Aorta (tissue), 5 donors: ENCODE measurements at regions not wholly inside any gene's neighbourhood (a gene's known extent, or its start where the extent isn't known, plus 50 kb on each side); places are given as distances from the start of the nearest gene placed in this dataset.

ENCODE experiments used
- ATAC-seq: fragments of 200-7000 bp; cut with Tn5 transposase; one replicate; pipeline ENCODE4 v1.9.1; 2022; ENCODE audit warnings: moderate library complexity; ENCODE audit not compliant: low FRiP score
- DNase-seq, 2 donors: peaks; one replicate each; pipeline ENCODE4 v3.0.0-alpha.2; 2020
- H3K27ac ChIP-seq, 2 donors: one replicate each; pipeline ENCODE4 v1.5.1; 2013; ENCODE audit warnings: low read length in 2 of 2, mild to moderate bottlenecking in 2 of 2, moderate library complexity in 2 of 2, control low read depth in 1 of 2, inconsistent platforms in 1 of 2, low read depth in 1 of 2
- H3K27me3 ChIP-seq, 2 donors: one replicate each; pipeline ENCODE4 v1.6.1; 2013; ENCODE audit warnings: control low read depth in 1 of 2, low read length in 1 of 2, mild to moderate bottlenecking in 1 of 2, moderate library complexity in 1 of 2; ENCODE audit not compliant: insufficient read depth in 2 of 2, control insufficient read depth in 1 of 2
- H3K36me3 ChIP-seq, 2 donors: one replicate each; pipeline ENCODE4 v1.6.1; 2013; ENCODE audit warnings: control low read depth in 1 of 2, low read length in 1 of 2, mild to moderate bottlenecking in 1 of 2; ENCODE audit not compliant: insufficient read depth in 2 of 2, control insufficient read depth in 1 of 2
- H3K4me1 ChIP-seq, 2 donors: one replicate each; pipeline ENCODE4 v1.6.1; 2013; ENCODE audit warnings: low read length in 2 of 2, control low read depth in 1 of 2, mild to moderate bottlenecking in 1 of 2, moderate library complexity in 1 of 2; ENCODE audit not compliant: insufficient read depth in 2 of 2, control insufficient read depth in 1 of 2
- H3K4me3 ChIP-seq, 2 donors: one replicate each; pipeline ENCODE4 v1.5.1; 2013; ENCODE audit warnings: low read length in 2 of 2, control low read depth in 1 of 2, mild to moderate bottlenecking in 1 of 2
- H3K9me3 ChIP-seq: one replicate; pipeline ENCODE4 v1.6.1; 2013; ENCODE audit warnings: mild to moderate bottlenecking, low read length; ENCODE audit not compliant: control insufficient read depth
- WGBS, 2 donors: extraction: QIAGEN DNeasy Blood & Tissue Kit; methylation state at CpG; one replicate each; pipeline ENCODE4 v1.1.7; 2013; 5-methylcytosine and 5-hydroxymethylcytosine counted together
- intact Hi-C, 2 donors: fragments of 100-400 bp; cut with DNase I; formaldehyde crosslinking; loops; one replicate each; pipeline versions ENCODE4 v1.14.2 to v1.15.0; 2022
- donor health status: healthy with polysubstance abuse.
- donor health status: Bipolar disorder and iron deficiency.
- donor health status: DM: no; HTN: no; CAD: no.
- donor health status: DM: no; HTN: no; CAD: no.
- donor health status: DM: yes; HTN: yes; CAD: no.

- Histone ChIP-seq H3K36me3 (peaks cover 0 to 2% of the 10 kb centered on the region in 2 donors), H3K4me3 (no peak overlapping the region), H3K4me1 (peaks cover 0 to 4% of the 10 kb centered on the region in 2 donors), H3K27me3 (no peaks in the 10 kb centered on the region), H3K9me3 (no peaks in the 10 kb centered on the region), H3K27ac (no peak overlapping the region)
- 14 to 15% methylated on average over 3 of the region's 3 CpGs for WGBS, 2 donors
- DNase-seq: no peak
- intact Hi-C loops: no loop called here
- no peak for ATAC-seq
Measured at GRCh38 chr9:109868722-109869121, 88.7 kb downstream of the PALM2AKAP2 start.

GRCh38 chr9:109870365-109870764 is 90.4 kb downstream of the PALM2AKAP2 start:
- intact Hi-C loops: no loop called here
- Histone ChIP-seq H3K36me3 (peaks cover 0 to 2% of the 10 kb centered on the region in 2 donors), H3K4me1 (peaks cover 0 to 4% of the 10 kb centered on the region in 2 donors), H3K4me3 (no peak overlapping the region), H3K27ac (no peak overlapping the region), H3K9me3 (no peaks in the 10 kb centered on the region), H3K27me3 (no peaks in the 10 kb centered on the region)
- DNase-seq (no peak), ATAC-seq (no peak)
- 63 to 65% methylated on average over 6 of the region's 6 CpGs for WGBS, 2 donors

- no peaks in the 10 kb centered on the region for H3K9me3 ChIP-seq
- DNase-seq (no peak), ATAC-seq (no peak)
- intact Hi-C loops: no loop called here
- H3K36me3 ChIP-seq: peaks cover 0 to 2% of the 10 kb centered on the region in 2 donors
- no peak overlapping the region for H3K4me3 ChIP-seq
- WGBS, 2 donors: 92 to 96% methylated on average over 4 of the region's 4 CpGs
- H3K27ac ChIP-seq: no peak overlapping the region
- H3K27me3 ChIP-seq: no peaks in the 10 kb centered on the region
- peaks cover 0 to 4% of the 10 kb centered on the region in 2 donors for H3K4me1 ChIP-seq
Measured at GRCh38 chr9:109872901-109873300, 92.9 kb downstream of the PALM2AKAP2 start.

- Histone ChIP-seq H3K4me1 (no peaks in the 10 kb centered on the region), H3K4me3 (no peak overlapping the region), H3K36me3 (peaks cover 0 to 2% of the 10 kb centered on the region in 2 donors), H3K27me3 (no peaks in the 10 kb centered on the region), H3K27ac (no peak overlapping the region), H3K9me3 (no peaks in the 10 kb centered on the region)
- 68 to 81% methylated on average over 4 of the region's 4 CpGs for WGBS, 2 donors
- ATAC-seq (no peak), DNase-seq (no peak)
- intact Hi-C loops: no loop called here
Measured at GRCh38 chr9:109875495-109876129, 95.6 kb downstream of the PALM2AKAP2 start.

GRCh38 chr9:109880276-109881169 is 100.5 kb downstream of the PALM2AKAP2 start:
- ATAC-seq (no peak), DNase-seq (no peak)
- WGBS, 2 donors: 85 to 91% methylated on average over 10 of the region's 10 CpGs
- intact Hi-C loops: no loop called here
- no peak overlapping the region for H3K27ac ChIP-seq
- peaks cover 0 to 3% of the 10 kb centered on the region in 2 donors for H3K4me1 ChIP-seq
- H3K4me3 ChIP-seq: no peak overlapping the region
- peaks cover 0 to 3% of the 10 kb centered on the region in 2 donors for H3K36me3 ChIP-seq
- no peaks in the 10 kb centered on the region for H3K9me3 ChIP-seq
- H3K27me3 ChIP-seq: no peaks in the 10 kb centered on the region

GRCh38 chr9:109883623-109884022 is 103.6 kb downstream of the PALM2AKAP2 start:
- no peaks in the 10 kb centered on the region for H3K9me3 ChIP-seq
- no peak overlapping the region for H3K4me3 ChIP-seq
- peaks cover 0 to 3% of the 10 kb centered on the region in 2 donors for H3K36me3 ChIP-seq
- intact Hi-C loops: no loop called here
- H3K4me1 ChIP-seq: peaks cover 0 to 5% of the 10 kb centered on the region in 2 donors
- no peaks in the 10 kb centered on the region for H3K27me3 ChIP-seq
- DNase-seq (no peak), ATAC-seq (no peak)
- 86 to 89% methylated on average over 3 of the region's 3 CpGs for WGBS, 2 donors
- no peak overlapping the region for H3K27ac ChIP-seq

GRCh38 chr9:109886041-109886440 is 106.0 kb downstream of the PALM2AKAP2 start:
- Histone ChIP-seq H3K36me3 (peaks cover 0 to 3% of the 10 kb centered on the region in 2 donors), H3K4me1 (peaks cover 0 to 9% of the 10 kb centered on the region in 2 donors), H3K27me3 (no peaks in the 10 kb centered on the region), H3K9me3 (no peaks in the 10 kb centered on the region), H3K4me3 (no peak overlapping the region), H3K27ac (peak overlapping the region in 1 of 2 donors; percentile 51)
- intact Hi-C loops: loop anchor here in 1 of 2 donors (5.0 kb wide), 1 partner anchor 179 kb away; no protein-coding TSS in a partner anchor
- ATAC-seq (peak; percentile 54), DNase-seq (no peak)
- 9% methylated on average over 6 of the region's 6 CpGs for WGBS, 2 donors

GRCh38 chr9:109886617-109887016 is 106.6 kb downstream of the PALM2AKAP2 start:
- DNase-seq: no peak
- no peaks in the 10 kb centered on the region for H3K9me3 ChIP-seq
- H3K27me3 ChIP-seq: no peaks in the 10 kb centered on the region
- peaks cover 0 to 3% of the 10 kb centered on the region in 2 donors for H3K36me3 ChIP-seq
- no peak for ATAC-seq
- WGBS, 2 donors: 53 to 67% methylated on average over 3 of the region's 3 CpGs
- no peak overlapping the region for H3K4me3 ChIP-seq
- peaks cover 0 to 9% of the 10 kb centered on the region in 2 donors for H3K4me1 ChIP-seq
- intact Hi-C loops: loop anchor here in 1 of 2 donors (5.0 kb wide), 1 partner anchor 179 kb away; no protein-coding TSS in a partner anchor
- H3K27ac ChIP-seq: no peak overlapping the region
